ENCODE measurements at regions not wholly inside any gene's neighbourhood (a gene's known extent, or its start where the extent isn't known, plus 50 kb on each side); places are given as distances from the start of the nearest gene placed in this dataset.
"Not testable (repeated sequence)": the region's sequence is repeated elsewhere in the genome, so short reads cannot be mapped to it uniquely, and the experiment has no call there.

DNA sequence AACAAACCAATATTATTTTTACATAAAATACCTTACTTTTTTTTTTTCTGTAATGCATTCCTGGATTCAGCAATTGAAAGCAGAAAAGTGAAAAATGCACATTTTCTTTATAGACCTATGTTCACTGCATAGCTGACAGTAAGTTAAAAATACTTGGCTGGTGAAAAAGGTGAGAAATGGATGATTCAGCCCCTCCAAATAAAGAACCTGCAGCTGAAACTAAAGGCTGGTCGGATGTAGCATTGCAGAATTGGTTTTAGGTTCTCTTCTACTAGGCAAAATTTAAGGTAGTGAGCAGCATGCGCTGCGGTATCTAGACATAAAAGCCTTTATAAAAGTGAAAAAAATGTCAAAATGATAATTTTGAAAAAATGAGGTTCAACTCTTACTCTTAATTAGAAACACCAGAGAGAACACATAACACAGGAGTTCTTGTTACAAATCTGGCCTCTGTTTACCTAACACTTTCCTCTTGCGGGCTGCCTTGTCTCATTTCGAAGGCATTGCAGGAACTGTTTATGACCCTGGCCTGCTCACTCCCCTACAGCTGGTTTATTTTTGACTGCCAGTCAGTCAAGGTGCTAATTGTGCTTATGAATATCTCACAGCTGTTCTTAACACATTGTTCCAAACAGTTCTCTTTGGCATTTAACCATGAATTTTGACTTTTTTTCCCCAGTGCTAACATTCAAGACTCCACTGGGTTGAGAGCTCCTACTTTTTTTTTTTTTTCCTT lies 455.4 kb upstream of the TBL1XR1 start:
- Mint-ChIP-seq H3K4me3 (no peak overlapping the region), H3K4me1 (ENCODE audit: low read depth) (peaks cover 13% of the 10 kb centered on the region), H3K27ac (no peak overlapping the region), H3K27me3 (no peaks in the 10 kb centered on the region), H3K36me3 (no peaks in the 10 kb centered on the region), H3K9me3 (ENCODE audit: low read depth) (no peaks in the 10 kb centered on the region)

DNA sequence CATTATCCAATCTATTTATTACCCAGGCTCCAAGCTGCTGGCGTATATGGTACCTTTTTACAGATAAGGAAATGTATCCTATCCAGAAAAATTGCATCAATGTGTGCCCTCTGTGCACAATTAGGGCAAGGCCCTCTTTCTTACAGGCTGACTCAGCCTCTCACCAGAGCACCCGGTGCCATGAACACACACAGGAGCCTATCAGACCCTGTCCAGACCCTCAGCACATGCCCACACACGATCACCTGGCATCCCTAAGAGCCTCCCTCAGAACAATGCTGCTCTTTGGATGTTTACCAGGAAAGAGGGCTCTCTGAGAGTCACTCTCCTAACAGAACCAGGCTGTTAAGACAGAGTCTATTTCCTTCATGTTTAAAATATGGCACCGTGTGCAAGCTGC lies 460.0 kb upstream of the TBL1XR1 start:
- no peak overlapping the region for H3K4me3 Mint-ChIP-seq
- H3K36me3 Mint-ChIP-seq: no peaks in the 10 kb centered on the region
- H3K27me3 Mint-ChIP-seq: no peaks in the 10 kb centered on the region
- H3K9me3 Mint-ChIP-seq (ENCODE audit: low read depth): no peaks in the 10 kb centered on the region
- no peaks in the 10 kb centered on the region for H3K4me1 Mint-ChIP-seq (ENCODE audit: low read depth)
- no peak overlapping the region for H3K27ac Mint-ChIP-seq

DNA sequence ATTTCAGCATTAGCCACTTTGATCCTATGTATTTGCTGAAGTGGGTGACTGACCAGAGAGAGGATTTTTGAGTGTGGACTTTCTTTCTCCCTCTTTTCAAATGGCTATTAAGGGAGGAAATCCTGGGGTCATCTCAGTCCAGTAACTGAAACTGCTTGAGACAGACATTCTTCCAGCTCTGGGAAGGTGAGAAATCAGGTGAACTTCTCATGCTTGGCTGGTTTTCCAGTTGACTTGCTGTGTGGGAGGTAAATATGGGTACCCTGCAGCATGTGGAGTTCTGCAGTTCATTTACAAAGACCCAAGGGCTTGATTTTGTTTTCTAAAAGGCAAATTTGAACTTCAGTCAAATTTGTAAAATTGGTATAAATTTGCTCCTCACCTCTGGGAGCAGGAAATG lies 461.1 kb upstream of the TBL1XR1 start:
- H3K9me3 Mint-ChIP-seq (ENCODE audit: low read depth): no peaks in the 10 kb centered on the region
- H3K4me3 Mint-ChIP-seq: no peak overlapping the region
- H3K36me3 Mint-ChIP-seq: no peaks in the 10 kb centered on the region
- H3K4me1 Mint-ChIP-seq (ENCODE audit: low read depth): no peaks in the 10 kb centered on the region
- no peaks in the 10 kb centered on the region for H3K27me3 Mint-ChIP-seq
- H3K27ac Mint-ChIP-seq: no peak overlapping the region

DNA sequence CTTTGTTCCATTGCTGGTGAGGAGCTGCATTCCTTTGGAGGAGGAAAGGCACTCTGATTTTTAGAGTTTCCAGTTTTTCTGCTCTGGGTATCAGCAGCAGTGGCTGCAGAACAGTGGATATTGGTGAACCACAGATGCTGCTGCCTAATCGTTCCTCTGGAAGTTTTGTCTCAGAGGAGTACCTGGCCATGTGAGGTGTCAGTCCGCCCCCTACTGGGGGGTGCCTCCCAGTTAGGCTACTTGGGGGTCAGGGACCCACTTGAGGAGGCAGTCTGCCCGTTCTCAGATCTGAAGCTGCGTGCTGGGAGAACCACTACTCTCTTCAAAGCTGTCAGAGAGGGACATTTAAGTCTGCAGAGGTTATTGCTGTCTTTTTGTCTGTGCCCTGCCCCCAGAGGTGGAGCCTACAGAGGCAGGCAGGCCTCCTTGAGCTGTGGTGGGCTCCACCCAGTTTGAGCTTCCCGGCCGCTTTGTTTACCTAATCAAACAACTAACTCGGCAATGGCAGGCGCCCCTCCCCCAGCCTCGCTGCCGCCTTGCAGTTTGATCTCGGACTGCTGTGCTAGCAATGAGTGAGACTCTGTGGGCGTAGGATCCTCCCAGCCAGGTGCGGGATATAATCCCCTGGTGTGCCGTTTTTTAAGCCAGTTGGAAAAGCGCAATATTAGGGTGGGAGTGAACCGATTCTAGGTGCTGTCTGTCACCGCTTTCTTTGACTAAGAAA lies 467.3 kb upstream of the TBL1XR1 start:
- not testable (repeated sequence) for H3K27ac Mint-ChIP-seq; H3K4me3 Mint-ChIP-seq; H3K4me1 Mint-ChIP-seq (ENCODE audit: low read depth); H3K36me3 Mint-ChIP-seq; H3K9me3 Mint-ChIP-seq (ENCODE audit: low read depth); H3K27me3 Mint-ChIP-seq

DNA sequence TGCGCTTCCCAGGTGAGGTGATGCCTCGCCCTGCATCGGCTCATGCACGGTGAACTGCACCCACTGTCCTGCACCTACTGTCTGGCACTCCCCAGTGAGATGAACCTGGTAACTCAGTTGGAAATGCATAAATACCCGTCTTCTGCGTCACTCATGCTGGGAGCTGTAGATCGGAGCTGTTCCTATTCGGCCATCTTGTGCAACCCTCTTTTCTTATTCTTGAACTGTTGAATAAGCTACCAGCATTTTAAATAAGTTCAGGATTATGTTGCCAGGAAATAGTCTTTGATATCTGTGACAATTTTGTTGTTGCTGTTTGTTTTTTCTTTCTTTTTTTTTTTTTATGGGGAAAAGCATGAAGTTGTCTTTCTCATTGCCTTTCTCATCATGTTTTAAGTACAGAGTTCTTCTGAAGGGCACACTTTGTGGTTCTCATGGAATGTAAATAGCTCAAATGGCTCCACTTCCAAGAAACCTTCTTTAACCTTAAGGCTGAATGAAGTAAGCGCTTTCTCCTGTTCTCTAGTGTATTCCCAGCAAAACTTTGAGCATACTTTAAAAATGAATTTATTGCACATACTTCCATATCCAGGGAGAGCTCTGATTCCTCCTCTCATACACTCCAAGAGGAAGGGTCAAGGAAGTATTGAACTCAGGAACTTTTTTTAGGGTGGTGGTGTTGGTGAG lies 468.0 kb upstream of the TBL1XR1 start:
- Mint-ChIP-seq H3K36me3 (no peaks in the 10 kb centered on the region), H3K27me3 (no peaks in the 10 kb centered on the region), H3K4me1 (ENCODE audit: low read depth) (peaks cover 3% of the 10 kb centered on the region), H3K4me3 (no peak overlapping the region), H3K9me3 (ENCODE audit: low read depth) (no peaks in the 10 kb centered on the region), H3K27ac (no peak overlapping the region)

DNA sequence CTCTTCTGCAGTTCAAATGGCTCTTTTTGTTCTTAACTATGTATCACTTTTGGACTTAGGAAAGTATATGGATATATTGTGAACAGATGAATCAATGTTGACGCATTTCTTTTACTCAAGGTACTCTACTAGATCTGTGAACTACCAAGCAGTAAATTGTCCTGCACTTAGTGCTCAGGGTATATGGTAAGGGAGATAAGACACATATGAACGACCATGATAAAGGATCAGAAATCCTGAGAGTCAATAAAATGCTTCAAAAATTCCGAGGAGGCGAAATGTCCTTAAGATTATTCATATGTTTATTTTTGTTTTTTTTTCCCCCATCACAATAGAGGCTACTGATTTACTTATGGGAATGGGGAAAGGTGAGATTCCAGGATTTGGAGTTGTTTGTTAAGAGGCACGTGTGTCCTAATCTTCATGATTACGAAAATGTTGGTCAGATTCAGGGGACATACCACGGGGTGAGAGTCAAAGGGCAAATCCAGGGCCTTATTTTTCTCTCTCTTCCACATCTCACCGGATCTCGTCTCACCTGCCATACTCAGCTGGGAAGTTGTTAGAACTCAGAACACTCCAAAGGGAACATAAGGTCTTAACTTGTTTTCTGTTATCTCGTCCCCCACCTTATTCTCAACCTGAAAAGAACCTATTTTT lies 475.1 kb upstream of the TBL1XR1 start:
- Mint-ChIP-seq H3K36me3 (no peaks in the 10 kb centered on the region), H3K4me3 (no peak overlapping the region), H3K4me1 (ENCODE audit: low read depth) (no peaks in the 10 kb centered on the region), H3K27me3 (no peaks in the 10 kb centered on the region), H3K27ac (no peak overlapping the region), H3K9me3 (ENCODE audit: low read depth) (no peaks in the 10 kb centered on the region)

DNA sequence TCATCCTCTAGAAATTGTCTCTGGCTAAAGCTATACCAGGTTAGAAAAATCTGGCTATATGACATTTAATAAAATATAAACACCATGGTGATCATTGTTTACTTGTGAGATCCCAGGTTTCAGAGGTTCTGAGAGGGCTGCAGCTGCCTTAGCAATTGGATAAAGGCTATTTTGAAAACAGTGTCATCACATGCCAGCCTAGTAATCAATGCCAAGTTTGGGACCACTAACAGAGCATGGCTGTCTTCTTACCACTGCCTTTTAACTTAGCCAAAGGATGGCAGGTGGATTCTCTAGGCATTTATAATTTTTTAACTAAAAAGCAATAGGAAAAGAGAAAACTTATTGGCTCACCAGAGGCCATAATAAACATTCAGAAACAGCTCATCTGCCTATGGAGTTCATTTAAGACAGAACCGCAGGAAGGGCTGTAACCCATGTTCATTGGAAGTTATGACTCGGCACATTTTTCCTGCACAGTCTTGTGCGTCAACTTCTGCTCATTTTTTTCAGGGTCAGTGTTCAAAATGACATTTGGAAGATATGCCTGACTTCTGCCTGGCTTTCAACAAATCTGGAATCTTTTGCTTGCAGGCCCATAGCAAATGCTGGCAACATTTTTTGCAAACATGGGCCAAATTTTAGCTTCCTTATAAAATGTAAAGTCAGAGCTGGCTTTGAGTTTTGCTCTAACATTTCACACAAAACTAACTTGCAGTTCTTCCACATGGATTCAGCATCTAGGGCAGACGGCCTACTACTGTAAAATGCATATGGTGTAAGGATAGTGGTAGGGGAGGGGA lies 476.0 kb upstream of the TBL1XR1 start:
- Mint-ChIP-seq H3K4me1 (ENCODE audit: low read depth) (no peaks in the 10 kb centered on the region), H3K27me3 (no peaks in the 10 kb centered on the region), H3K4me3 (no peak overlapping the region), H3K27ac (no peak overlapping the region), H3K9me3 (ENCODE audit: low read depth) (no peaks in the 10 kb centered on the region), H3K36me3 (no peaks in the 10 kb centered on the region)

DNA sequence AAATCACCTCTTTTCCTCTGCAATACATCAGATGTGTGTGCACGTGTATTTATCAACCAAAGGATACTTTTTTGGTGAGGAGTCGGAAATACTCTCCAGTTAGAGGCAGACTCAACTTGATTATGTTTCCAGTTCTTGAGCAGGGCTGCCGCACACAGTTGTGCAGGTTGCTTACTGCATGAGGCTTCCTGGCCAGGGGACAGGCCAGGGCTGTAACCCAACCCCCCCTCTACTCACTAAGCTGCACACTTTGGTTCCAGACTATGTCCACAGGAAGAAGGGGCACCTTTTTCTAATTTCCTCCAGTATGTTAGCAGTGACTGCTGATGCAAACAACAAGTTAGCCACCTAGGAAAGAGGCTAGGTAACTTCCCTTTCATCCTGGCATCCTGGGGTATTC lies 476.9 kb upstream of the TBL1XR1 start:
- H3K27ac Mint-ChIP-seq: no peak overlapping the region
- no peaks in the 10 kb centered on the region for H3K9me3 Mint-ChIP-seq (ENCODE audit: low read depth)
- no peaks in the 10 kb centered on the region for H3K27me3 Mint-ChIP-seq
- no peaks in the 10 kb centered on the region for H3K4me1 Mint-ChIP-seq (ENCODE audit: low read depth)
- H3K36me3 Mint-ChIP-seq: no peaks in the 10 kb centered on the region
- H3K4me3 Mint-ChIP-seq: no peak overlapping the region

DNA sequence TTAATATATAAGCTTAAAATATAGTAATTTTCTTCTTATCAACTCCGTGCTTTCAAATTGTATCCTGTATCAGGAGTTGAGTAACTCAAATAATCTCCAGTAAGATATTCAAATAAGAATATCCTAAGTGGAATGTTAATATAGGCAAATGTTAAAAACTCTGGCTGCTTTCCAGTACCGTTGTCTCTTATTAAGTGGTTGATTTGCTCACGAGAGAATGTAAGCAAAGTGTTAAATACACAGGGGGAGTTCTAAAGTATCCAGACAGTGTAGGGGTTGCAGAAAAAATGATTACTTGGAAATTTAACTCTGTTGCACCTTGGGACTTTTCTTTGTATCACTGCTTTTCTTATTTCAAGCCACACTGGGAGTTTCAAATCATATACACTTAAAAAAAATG lies 478.9 kb upstream of the TBL1XR1 start:
- no peaks in the 10 kb centered on the region for H3K9me3 Mint-ChIP-seq (ENCODE audit: low read depth)
- no peaks in the 10 kb centered on the region for H3K36me3 Mint-ChIP-seq
- no peak overlapping the region for H3K4me3 Mint-ChIP-seq
- no peaks in the 10 kb centered on the region for H3K27me3 Mint-ChIP-seq
- peaks cover 13% of the 10 kb centered on the region for H3K4me1 Mint-ChIP-seq (ENCODE audit: low read depth)
- H3K27ac Mint-ChIP-seq: no peak overlapping the region

DNA sequence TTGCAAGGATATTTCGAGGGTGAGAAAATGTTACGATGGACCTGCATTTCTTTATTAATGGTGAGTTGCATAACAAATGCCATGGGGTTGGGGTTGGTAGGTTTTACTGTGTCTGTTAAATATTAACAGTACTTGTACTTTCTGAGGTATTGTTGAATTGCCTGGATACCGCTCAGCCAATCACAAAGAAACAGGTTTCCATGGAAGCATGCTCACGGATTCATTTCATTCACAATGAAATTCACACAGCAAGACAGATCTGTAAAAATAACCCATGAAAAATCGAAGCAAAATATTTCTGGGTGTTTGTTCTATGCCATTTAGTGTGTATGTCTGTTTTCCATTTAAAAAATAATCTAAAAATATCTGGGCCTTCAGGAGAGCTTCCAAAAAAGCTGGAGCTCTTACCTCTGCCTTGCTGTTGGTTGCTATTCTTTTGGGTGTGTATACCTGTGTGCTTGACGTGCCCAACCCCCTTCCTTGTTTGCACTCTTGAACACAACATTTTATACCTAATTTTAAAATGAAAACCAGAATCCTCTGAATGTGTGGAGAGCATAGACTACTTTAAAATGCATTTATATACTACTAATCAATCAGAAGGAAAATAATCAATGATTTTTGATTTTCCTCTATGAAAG lies 479.8 kb upstream of the TBL1XR1 start:
- Mint-ChIP-seq H3K9me3 (ENCODE audit: low read depth) (no peaks in the 10 kb centered on the region), H3K36me3 (no peaks in the 10 kb centered on the region), H3K27ac (no peak overlapping the region), H3K4me3 (no peak overlapping the region), H3K27me3 (no peaks in the 10 kb centered on the region), H3K4me1 (ENCODE audit: low read depth) (peaks cover 15% of the 10 kb centered on the region)

DNA sequence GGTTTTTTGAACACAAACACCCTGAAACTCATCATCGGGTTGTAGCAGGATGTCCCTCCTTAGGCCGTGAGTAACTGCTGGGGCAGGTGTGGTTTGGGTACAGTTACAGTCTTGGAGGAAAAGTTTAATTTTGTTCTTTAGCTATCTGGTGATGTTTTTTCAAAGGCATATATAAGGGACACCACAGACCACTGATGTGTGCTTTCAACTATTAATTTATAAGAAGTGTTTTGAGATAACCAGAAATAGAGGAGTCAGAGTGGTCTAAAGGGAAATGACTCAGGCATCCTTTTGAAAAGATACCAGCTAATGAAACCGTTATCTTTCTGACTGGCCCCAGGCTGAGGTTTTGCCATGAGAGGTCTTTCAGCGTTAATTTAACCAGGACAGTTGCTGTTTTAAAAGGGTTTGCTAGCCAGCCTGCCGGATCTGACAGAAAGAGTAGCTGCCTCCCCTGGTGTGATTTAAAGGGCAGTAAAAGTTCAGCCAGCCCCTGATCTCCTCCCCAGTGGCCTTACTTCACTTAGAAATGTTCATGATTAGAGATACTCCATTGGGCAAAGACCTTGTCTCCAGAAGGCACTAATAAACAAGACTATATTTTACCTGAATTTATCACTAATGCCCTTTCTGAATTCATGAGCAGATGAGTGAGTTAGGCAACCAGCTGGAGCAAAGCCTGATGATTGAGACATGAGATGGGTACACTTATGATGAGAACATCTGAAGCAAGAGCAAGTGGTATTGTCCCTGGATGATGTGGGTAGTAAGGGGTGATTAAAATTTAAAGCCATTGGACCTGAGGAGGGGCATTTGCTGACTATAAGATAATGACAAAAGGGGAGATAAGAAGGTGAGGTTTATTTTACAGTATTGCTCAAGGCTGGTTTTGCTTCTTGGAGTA lies 482.5 kb upstream of the TBL1XR1 start:
- H3K27ac Mint-ChIP-seq: no peak overlapping the region
- H3K27me3 Mint-ChIP-seq: no peaks in the 10 kb centered on the region
- H3K4me3 Mint-ChIP-seq: no peak overlapping the region
- no peaks in the 10 kb centered on the region for H3K36me3 Mint-ChIP-seq
- H3K4me1 Mint-ChIP-seq (ENCODE audit: low read depth): peaks cover 20% of the 10 kb centered on the region
- H3K9me3 Mint-ChIP-seq (ENCODE audit: low read depth): no peaks in the 10 kb centered on the region

DNA sequence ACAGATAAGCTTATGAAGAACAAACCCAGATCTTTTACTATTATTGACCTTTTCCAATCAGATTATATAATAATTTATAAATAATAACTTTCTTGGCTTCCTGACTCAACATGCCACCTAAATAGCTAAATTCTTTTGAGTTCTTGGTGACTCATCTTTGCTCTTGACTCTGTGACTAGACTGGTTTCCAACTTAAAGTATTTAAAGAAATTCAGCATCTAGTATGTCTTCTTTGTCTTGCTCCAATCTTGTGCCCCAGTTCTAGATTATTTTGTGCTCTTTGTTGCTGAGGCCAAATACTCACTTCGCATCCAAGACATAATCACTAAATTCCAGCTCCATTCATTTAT lies 483.2 kb upstream of the TBL1XR1 start:
- H3K27ac Mint-ChIP-seq: no peak overlapping the region
- H3K4me1 Mint-ChIP-seq (ENCODE audit: low read depth): peaks cover 20% of the 10 kb centered on the region
- no peaks in the 10 kb centered on the region for H3K27me3 Mint-ChIP-seq
- no peak overlapping the region for H3K4me3 Mint-ChIP-seq
- no peaks in the 10 kb centered on the region for H3K36me3 Mint-ChIP-seq
- H3K9me3 Mint-ChIP-seq (ENCODE audit: low read depth): no peaks in the 10 kb centered on the region

DNA sequence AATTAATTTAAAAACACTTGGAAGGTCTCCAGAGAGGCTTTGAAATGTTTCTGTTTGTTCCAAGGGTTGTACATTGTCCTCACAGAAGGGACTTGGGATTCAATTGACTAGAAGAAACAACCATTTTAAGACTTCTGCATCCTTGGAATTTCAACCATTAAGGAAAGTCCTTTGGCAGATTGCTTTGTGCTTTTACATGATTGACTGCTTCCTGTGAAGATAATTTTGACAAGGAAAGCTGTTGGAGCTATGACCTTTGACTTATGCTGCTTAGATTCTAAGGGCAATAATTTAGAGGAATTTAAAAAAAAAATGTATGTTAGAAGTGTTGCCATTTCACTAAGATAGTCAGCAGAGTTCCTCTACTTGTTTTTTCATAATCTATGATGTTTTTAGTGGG lies 483.9 kb upstream of the TBL1XR1 start:
- no peak overlapping the region for H3K4me3 Mint-ChIP-seq
- no peaks in the 10 kb centered on the region for H3K27me3 Mint-ChIP-seq
- H3K4me1 Mint-ChIP-seq (ENCODE audit: low read depth): peaks cover 20% of the 10 kb centered on the region
- H3K9me3 Mint-ChIP-seq (ENCODE audit: low read depth): no peaks in the 10 kb centered on the region
- no peak overlapping the region for H3K27ac Mint-ChIP-seq
- no peaks in the 10 kb centered on the region for H3K36me3 Mint-ChIP-seq

Measured in activated naive CD8-positive, alpha-beta T cell (primary cell).